Adrenal gland (tissue), 9 donors: ENCODE measurements at regions not wholly inside any gene's neighbourhood (a gene's known extent, or its start where the extent isn't known, plus 50 kb on each side); places are given as distances from the start of the nearest gene placed in this dataset.
A peak's percentile ranks its signal among the peaks of the same experiment; 100 is the strongest.

Source experiments
- DNase-seq, 7 donors: peaks; one replicate each; pipeline ENCODE4 v3.0.0-alpha.2; 2019 to 2020
- H3K27ac ChIP-seq, 5 donors: fragments of 200-600 bp; sonication (generic) in 4 of 5; 1 replicate in 3 of 5; 2 replicates in 2 of 5; pipeline versions ENCODE4 v1.5.1 to v1.8.0; 2016 to 2020; ENCODE audit warnings: mild to moderate bottlenecking in 1 of 5
- H3K27me3 ChIP-seq: fragments of 200-600 bp; 2 replicates; pipeline ENCODE4 v1.8.0; 2021
- H3K36me3 ChIP-seq, 2 donors: fragments of 200-600 bp; replicated peaks in 1 of 2; 1 replicate in 1 of 2; 2 replicates in 1 of 2; pipeline versions ENCODE4 v1.5.1 to v1.8.0; 2018 to 2022
- H3K4me1 ChIP-seq, 2 donors: fragments of 200-600 bp; replicated peaks in 1 of 2; 1 replicate in 1 of 2; 2 replicates in 1 of 2; pipeline versions ENCODE4 v1.5.1 to v1.8.0; 2018 to 2021
- H3K4me3 ChIP-seq, 4 donors: fragments of 200-600 bp; sonication (generic) in 3 of 4; one replicate each; pipeline ENCODE4 v1.5.1; 2016 to 2018
- H3K9me3 ChIP-seq, 3 donors: fragments of 200-600 bp; sonication (generic) in 1 of 3; replicated peaks in 1 of 3; 1 replicate in 2 of 3; 2 replicates in 1 of 3; pipeline versions ENCODE4 v1.5.1 to v1.8.0; 2016 to 2021
- CTCF ChIP-seq, 6 experiments: fragments of 450-650 bp in 4 of 6; fragments of 200-600 bp in 2 of 6; sonication (generic) in 1 of 6; IDR thresholded peaks; 1 replicate in 5 of 6; 2 replicates in 1 of 6; pipeline versions ENCODE4 v1.5.1 to v1.8.0; 2016 to 2021; ENCODE audit warnings: antibody characterized with exemption in 6 of 6, mild to moderate bottlenecking in 2 of 6, moderate library complexity in 1 of 6
- POLR2A ChIP-seq, 2 donors: fragments of 450-650 bp; IDR thresholded peaks; one replicate each; pipeline ENCODE4 v1.6.1; 2017; ENCODE audit warnings: antibody characterized with exemption in 2 of 2, mild to moderate bottlenecking in 2 of 2, moderate library complexity in 1 of 2
- WGBS, 4 donors: extraction: QIAGEN DNeasy Blood & Tissue Kit in 2 of 4; methylation state at CpG; one replicate each; pipeline versions ENCODE4 v1.1.5 to v1.1.7; 2013 to 2017; 5-methylcytosine and 5-hydroxymethylcytosine counted together
- intact Hi-C, 2 donors: fragments of 100-400 bp; cut with DNase I; formaldehyde crosslinking; loops; one replicate each; pipeline versions ENCODE4 v1.14.1 to v1.15.0; 2022 to 2023
- donor health status: healthy with polysubstance abuse.
- donor health status: Bipolar disorder and iron deficiency.
- donor health status: DM: yes; HTN: yes; CAD: no.
- donor health status: DM: no; HTN: no; CAD: no.
- donor health status: DM: no; HTN: no; CAD: no.

- no peak overlapping the region for H3K27ac ChIP-seq
- no peaks in the 10 kb centered on the region for H3K4me1 ChIP-seq
- H3K27me3 ChIP-seq: no peaks in the 10 kb centered on the region
- H3K36me3 ChIP-seq: no peaks in the 10 kb centered on the region
- no peak for TF ChIP-seq CTCF (IDR thresholded peaks at IDR 0.05)
- no peak for TF ChIP-seq POLR2A (IDR thresholded peaks at IDR 0.05)
- DNase-seq: no peak
- peaks cover 0 to 9% (median 0%) of the 10 kb centered on the region in 3 donors for H3K9me3 ChIP-seq
- 92 to 98% (median 95%) methylated on average over 2 of the region's 2 CpGs for WGBS, 4 donors
- no peak overlapping the region for H3K4me3 ChIP-seq
- intact Hi-C loops: no loop called here
Observed at GRCh38 chr15:66917904-66918448, 147.4 kb upstream of the SMAD3 start.

DNA sequence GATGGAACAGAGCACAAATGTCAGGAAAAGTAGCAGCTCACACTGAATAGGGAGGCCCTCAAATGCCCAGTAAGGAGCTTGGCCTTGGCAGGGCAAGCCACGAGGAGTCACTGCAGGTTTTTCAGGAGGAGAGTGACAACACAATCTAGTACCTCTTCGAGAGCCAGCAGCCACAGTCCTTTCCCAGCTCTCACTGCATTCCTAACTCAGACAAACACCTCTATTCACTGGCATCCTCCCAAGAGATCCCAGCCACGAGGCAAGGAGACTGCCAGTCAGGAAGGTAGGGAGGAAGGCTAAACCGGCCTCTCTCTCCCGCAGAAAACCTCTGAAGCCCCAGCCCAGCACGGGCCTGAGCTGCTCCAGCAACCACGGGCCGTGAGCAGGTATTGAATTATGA, 146.0 kb upstream of the SMAD3 start:
- Histone ChIP-seq H3K9me3 (peaks cover 0 to 9% (median 0%) of the 10 kb centered on the region in 3 donors), H3K4me3 (no peak overlapping the region), H3K36me3 (no peaks in the 10 kb centered on the region), H3K4me1 (no peaks in the 10 kb centered on the region), H3K27me3 (no peaks in the 10 kb centered on the region), H3K27ac (no peak overlapping the region)
- DNase-seq: no peak
- TF ChIP-seq CTCF (IDR thresholded peaks at IDR 0.05) (no peak), POLR2A (IDR thresholded peaks at IDR 0.05) (no peak)
- intact Hi-C loops: no loop called here
- 56 to 69% (median 61%) methylated on average over 7 to 8 of the region's 8 CpGs for WGBS, 4 donors

DNA sequence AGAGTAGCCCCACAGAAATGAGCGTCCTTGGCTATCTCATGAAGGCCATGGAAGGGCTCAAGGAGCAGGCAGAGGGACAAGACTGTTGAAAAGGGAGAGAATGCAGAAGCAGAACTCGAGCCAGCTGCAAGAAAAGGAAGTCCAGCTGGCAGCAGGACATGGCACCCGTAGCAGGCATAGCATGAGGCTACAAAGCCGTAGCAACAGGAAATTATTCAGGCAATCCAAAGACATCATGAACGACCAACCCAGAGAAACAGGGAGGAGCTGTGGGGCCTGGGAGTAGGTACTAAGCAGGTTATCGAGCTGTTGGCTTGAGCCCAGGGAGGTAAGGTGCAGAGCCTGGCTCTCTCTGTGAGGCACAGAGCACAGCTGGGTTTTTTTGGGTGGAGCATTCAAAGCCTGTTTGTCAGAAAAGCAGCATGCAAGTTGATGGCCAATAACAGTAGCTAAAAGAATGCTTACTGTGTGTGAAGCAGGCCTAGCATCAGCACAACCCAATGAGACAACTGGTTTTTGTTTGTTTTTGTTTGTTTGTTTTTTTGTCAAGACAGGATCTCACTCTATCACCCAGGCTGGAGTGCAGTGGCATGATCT, 144.0 kb upstream of the SMAD3 start:
- 43 to 60% (median 52%) methylated on average over 6 of the region's 6 CpGs for WGBS, 4 donors
- DNase-seq: peak in 1 of 7 donors; percentile 25
- TF ChIP-seq CTCF (IDR thresholded peaks at IDR 0.05) (no peak), POLR2A (IDR thresholded peaks at IDR 0.05) (no peak)
- Histone ChIP-seq H3K27ac (no peak overlapping the region), H3K36me3 (no peaks in the 10 kb centered on the region), H3K9me3 (peaks cover 0 to 8% (median 0%) of the 10 kb centered on the region in 3 donors), H3K4me3 (no peak overlapping the region), H3K27me3 (no peaks in the 10 kb centered on the region), H3K4me1 (no peaks in the 10 kb centered on the region)
- intact Hi-C loops: no loop called here

DNA sequence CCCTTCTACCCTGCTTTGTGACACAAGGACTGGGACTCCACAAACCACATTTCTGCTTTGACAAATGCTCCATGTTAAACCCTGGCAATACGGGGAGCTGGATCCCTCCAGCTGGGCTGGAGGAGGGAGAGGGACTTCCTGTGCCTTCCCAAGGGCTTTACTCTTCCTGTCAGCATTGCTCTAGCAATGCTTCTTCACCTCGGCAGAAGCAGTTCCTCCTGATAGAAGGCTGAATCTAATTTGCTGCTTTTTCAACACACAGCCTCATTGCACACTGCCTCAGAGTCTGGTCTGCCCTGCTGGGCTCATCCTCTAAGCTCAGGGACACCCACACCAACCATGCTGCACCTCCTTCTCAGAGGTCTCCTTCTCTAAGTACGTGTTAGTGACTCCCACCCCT, 142.8 kb upstream of the SMAD3 start:
- TF ChIP-seq CTCF (IDR thresholded peaks at IDR 0.05) (no peak), POLR2A (IDR thresholded peaks at IDR 0.05) (no peak)
- Histone ChIP-seq H3K4me1 (peaks cover 3 to 8% of the 10 kb centered on the region in 2 donors), H3K36me3 (no peaks in the 10 kb centered on the region), H3K4me3 (no peak overlapping the region), H3K27me3 (no peaks in the 10 kb centered on the region), H3K9me3 (no peaks in the 10 kb centered on the region), H3K27ac (no peak overlapping the region)
- DNase-seq: no peak
- 53 to 63% (median 55%) methylated on average over 3 of the region's 3 CpGs for WGBS, 4 donors
- intact Hi-C loops: no loop called here
